Activated CD4-positive, alpha-beta memory T cell treated with anti-CD3 and anti-CD28 coated beads for 36 hours (primary cell): ENCODE measurements at regions not wholly inside any gene's neighbourhood (a gene's known extent, or its start where the extent isn't known, plus 50 kb on each side); places are given as distances from the start of the nearest gene placed in this dataset.
A peak's percentile ranks its signal among the peaks of the same experiment; 100 is the strongest.

Experiments used
- CTCF ChIA-PET: fragments of 350-600 bp; sonication (Branson Sonifier 250); formaldehyde crosslinking; loops from one replicate; lab custom pipeline; 2021; ENCODE audit warnings: antibody characterized with exemption, inconsistent platforms; lab: Charles Lee
- POLR2A ChIA-PET: fragments of 350-600 bp; sonication (Branson Sonifier 250); formaldehyde crosslinking; loops from one replicate; lab custom pipeline; 2021; ENCODE audit warnings: antibody characterized with exemption; lab: Charles Lee
- DNase-seq: peaks from one replicate; pipeline ENCODE4 v3.0.0-alpha.2; 2020
- H3K27ac Mint-ChIP-seq: one replicate; pipeline ENCODE4 v1.8.0; 2021; ENCODE audit warnings: mixed read lengths
- H3K27me3 Mint-ChIP-seq: one replicate; pipeline ENCODE4 v1.8.0; 2021; ENCODE audit warnings: mixed read lengths
- H3K36me3 Mint-ChIP-seq: one replicate; pipeline ENCODE4 v1.8.0; 2021; ENCODE audit warnings: mixed read lengths
- H3K4me1 Mint-ChIP-seq: one replicate; pipeline ENCODE4 v1.8.0; 2021; ENCODE audit warnings: low read depth, mixed read lengths
- H3K4me3 Mint-ChIP-seq: one replicate; pipeline ENCODE4 v1.8.0; 2021; ENCODE audit warnings: mild to moderate bottlenecking, mixed read lengths
- H3K9me3 Mint-ChIP-seq: one replicate; pipeline ENCODE4 v1.8.0; 2021; ENCODE audit warnings: mixed read lengths
- intact Hi-C: fragments of 100-400 bp; cut with micrococcal nuclease; formaldehyde crosslinking; loops from one replicate; pipeline ENCODE4 v1.15.1; 2023

DNA sequence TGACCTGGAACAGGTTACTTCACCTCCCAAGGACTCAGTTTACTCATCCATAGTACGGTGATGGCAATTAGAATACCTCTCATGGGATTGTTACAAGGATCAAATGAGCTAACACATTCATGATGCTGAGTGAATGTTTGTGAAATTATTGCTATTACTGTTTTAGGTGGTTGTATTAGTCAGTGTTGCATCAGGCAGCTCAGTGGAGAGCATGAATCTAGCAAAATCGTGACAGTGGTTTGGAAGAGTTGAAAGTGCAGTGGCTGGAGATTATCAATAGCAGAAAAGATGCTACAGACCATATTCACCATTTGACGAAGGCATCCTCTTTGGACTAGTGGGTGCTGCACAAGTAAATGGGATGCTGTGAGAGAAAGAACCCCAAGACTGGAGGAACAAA, 50.4 kb upstream of the CTNNBL1 start:
- peak; percentile 29 for DNase-seq
- Mint-ChIP-seq H3K4me1 (peaks cover 3% of the 10 kb centered on the region), H3K9me3 (no peaks in the 10 kb centered on the region), H3K4me3 (no peak overlapping the region), H3K27me3 (peaks cover 46% of the 10 kb centered on the region), H3K27ac (no peak overlapping the region), H3K36me3 (no peaks in the 10 kb centered on the region)
- intact Hi-C loops: loop anchor here (1.0 kb wide), 1 partner anchor 44 kb away; no protein-coding TSS in a partner anchor
- ChIA-PET POLR2A (interaction anchor here (0.7 kb wide), 1 partner anchor 44 kb away, joined by 4 read pairs; no protein-coding TSS in a partner anchor), CTCF (no interaction called here)

DNA sequence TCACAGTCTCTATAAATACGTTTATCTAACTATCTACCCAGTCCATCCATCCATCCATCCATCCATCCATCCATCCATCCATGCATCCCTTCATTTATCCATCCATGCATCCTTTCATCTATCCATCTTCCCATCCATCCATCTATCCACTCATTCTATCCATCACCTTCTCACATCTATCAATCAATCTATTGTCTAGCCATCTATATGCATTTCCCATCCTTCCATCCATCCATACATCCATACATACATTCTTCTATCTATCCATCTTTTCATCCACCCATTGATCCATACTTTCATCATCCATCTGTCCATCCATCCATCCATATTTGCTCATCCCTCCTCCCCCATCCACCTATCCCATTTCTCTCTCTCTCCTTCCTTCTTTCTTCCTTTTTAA, 51.6 kb upstream of the CTNNBL1 start:
- POLR2A ChIA-PET: interaction anchor here (1.0 kb wide), 1 partner anchor 45 kb away, joined by 3 read pairs; no protein-coding TSS in a partner anchor
- H3K4me3 Mint-ChIP-seq: no peak overlapping the region
- H3K9me3 Mint-ChIP-seq: no peaks in the 10 kb centered on the region
- peaks cover 42% of the 10 kb centered on the region for H3K27me3 Mint-ChIP-seq
- CTCF ChIA-PET: no interaction called here
- DNase-seq: no peak
- intact Hi-C loops: no loop called here
- H3K36me3 Mint-ChIP-seq: no peaks in the 10 kb centered on the region
- H3K4me1 Mint-ChIP-seq: peaks cover 3% of the 10 kb centered on the region
- H3K27ac Mint-ChIP-seq: no peak overlapping the region

DNA sequence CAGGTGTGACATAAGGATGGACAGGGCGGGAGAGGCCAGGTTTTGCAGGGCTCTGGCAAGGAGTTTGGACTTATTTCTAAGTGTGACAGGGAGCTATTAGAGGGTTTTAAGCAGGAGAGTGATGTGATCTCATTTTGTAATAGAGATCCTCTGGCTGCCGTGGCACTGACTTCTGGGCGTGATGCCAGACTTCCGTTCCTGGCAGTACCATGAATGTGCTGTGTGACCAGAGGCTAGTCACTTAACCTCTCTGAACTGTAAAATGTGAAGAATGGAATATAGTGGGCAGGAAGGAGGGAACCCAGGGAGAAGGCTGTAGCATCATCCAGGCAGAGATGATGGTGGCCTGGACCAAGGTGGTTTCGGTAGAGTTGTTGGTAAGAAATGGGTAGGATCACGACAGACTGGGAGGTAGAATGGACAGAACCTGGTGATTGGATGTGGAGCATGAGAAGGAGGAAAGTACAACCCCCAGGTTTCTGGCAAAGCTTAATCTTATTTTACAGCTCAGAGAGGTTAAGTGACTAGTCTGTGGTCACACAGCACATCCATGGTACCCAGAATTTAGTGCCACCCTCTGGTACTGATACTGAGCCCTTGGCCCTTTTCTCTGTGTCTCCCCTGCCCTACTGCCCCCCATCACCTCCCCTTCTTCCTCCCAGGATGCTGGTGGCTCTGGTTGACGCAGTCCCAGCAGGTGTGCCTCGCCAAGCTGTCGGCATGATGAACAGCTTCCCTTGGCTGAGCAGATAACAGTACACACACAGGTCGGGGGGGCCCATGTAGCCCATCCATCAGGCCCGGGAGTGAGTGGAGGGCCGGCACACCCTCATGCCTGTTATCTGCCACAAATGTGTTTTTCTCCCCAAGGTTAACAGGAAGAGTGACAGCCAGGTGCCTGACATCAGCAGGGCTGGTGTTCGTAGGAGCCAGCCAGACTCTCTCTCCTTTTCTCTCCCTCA, 52.9 kb upstream of the CTNNBL1 start:
- Mint-ChIP-seq H3K27me3 (peaks cover 38% of the 10 kb centered on the region), H3K4me3 (no peak overlapping the region), H3K36me3 (no peaks in the 10 kb centered on the region), H3K27ac (no peak overlapping the region), H3K9me3 (peaks cover under 1% of the 10 kb centered on the region), H3K4me1 (peaks cover 3% of the 10 kb centered on the region)
- POLR2A ChIA-PET: no interaction called here
- intact Hi-C loops: no loop called here
- DNase-seq: no peak
- CTCF ChIA-PET: no interaction called here

DNA sequence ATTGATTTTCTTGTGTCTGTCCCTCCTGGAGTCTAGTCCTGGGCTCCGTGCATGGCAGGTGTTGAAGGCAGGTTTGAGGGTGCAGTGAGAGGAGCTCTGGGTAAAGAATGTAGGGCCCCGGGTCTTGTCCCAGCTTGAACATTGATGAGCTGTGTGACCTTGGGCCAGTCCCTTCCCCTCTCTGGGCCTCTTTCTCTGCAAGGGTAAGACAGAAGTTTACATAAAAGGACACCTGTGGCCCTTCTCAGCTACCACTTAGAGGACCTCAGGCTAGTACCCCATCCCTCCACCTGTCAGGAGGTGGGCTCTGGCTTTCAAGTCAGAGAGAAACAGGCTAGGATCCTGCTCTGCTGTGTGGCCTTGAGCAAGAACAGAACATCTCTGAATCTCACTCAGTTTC, 55.3 kb upstream of the CTNNBL1 start:
- Mint-ChIP-seq H3K9me3 (peaks cover 14% of the 10 kb centered on the region), H3K27me3 (peaks cover 39% of the 10 kb centered on the region), H3K4me3 (no peak overlapping the region), H3K4me1 (peaks cover 2% of the 10 kb centered on the region), H3K36me3 (no peaks in the 10 kb centered on the region), H3K27ac (no peak overlapping the region)
- intact Hi-C loops: no loop called here
- POLR2A ChIA-PET: no interaction called here
- DNase-seq: no peak
- CTCF ChIA-PET: no interaction called here

GRCh38 chr20:37636977-37637376, 56.9 kb upstream of the CTNNBL1 start:
- H3K9me3 Mint-ChIP-seq: peaks cover 14% of the 10 kb centered on the region
- no peaks in the 10 kb centered on the region for H3K4me1 Mint-ChIP-seq
- ChIA-PET POLR2A (no interaction called here), CTCF (interaction anchor here (1.4 kb wide), 1 partner anchor 72 kb away, joined by 3 read pairs; no protein-coding TSS in a partner anchor)
- no peak overlapping the region for H3K27ac Mint-ChIP-seq
- H3K27me3 Mint-ChIP-seq: peaks cover 40% of the 10 kb centered on the region
- H3K36me3 Mint-ChIP-seq: no peaks in the 10 kb centered on the region
- intact Hi-C loops: no loop called here
- no peak for DNase-seq
- no peak overlapping the region for H3K4me3 Mint-ChIP-seq

DNA sequence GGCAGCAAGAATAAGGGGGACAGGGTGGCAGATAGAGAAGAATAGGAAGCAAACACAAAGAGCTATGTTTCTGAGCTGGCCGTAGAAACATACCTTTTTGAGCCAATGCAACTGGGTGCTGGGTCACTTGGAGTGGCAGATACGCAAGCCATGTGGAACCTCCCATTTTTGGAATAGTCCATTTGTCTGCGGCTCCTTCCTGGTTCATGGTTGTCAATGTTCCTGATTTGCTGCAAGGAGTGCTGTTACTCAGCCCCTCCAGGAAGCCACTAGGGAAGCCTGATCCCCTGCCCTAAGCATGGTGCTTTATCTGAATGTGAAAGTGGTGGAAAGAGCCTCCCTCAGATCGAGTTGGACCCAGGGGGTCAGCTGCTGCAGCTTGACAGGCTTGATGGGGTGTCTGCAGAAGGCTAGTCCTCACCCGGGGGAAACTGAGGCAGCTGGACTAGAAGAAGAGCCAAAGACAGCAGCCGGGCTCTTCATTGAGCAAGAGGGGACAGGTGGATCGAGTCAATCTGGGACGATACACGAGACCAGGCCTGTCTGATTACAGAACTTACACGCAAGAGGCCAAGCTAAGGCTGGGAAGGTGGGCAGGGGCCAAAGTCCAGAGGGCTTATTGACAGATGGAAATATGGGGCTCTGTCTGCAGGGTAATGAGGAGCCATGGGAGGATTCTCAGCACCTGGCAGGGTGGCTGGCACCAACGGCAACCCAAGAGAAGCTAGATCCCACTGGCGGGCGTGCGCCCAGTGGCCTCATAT, 57.4 kb upstream of the CTNNBL1 start:
- Mint-ChIP-seq H3K9me3 (peaks cover 14% of the 10 kb centered on the region), H3K27ac (no peak overlapping the region), H3K4me3 (no peak overlapping the region), H3K27me3 (peaks cover 37% of the 10 kb centered on the region), H3K36me3 (no peaks in the 10 kb centered on the region), H3K4me1 (no peaks in the 10 kb centered on the region)
- intact Hi-C loops: no loop called here
- DNase-seq: no peak
- ChIA-PET CTCF (no interaction called here), POLR2A (no interaction called here)

GRCh38 chr20:37630993-37631392, 62.8 kb upstream of the CTNNBL1 start:
- peaks cover 14% of the 10 kb centered on the region for H3K9me3 Mint-ChIP-seq
- ChIA-PET POLR2A (no interaction called here), CTCF (interaction anchor here (0.8 kb wide), 1 partner anchor 15 kb away, joined by 3 read pairs; no protein-coding TSS in a partner anchor)
- H3K27me3 Mint-ChIP-seq: peaks cover 48% of the 10 kb centered on the region
- no peaks in the 10 kb centered on the region for H3K4me1 Mint-ChIP-seq
- no peak for DNase-seq
- intact Hi-C loops: no loop called here
- H3K27ac Mint-ChIP-seq: no peak overlapping the region
- H3K36me3 Mint-ChIP-seq: no peaks in the 10 kb centered on the region
- H3K4me3 Mint-ChIP-seq: no peak overlapping the region

DNA sequence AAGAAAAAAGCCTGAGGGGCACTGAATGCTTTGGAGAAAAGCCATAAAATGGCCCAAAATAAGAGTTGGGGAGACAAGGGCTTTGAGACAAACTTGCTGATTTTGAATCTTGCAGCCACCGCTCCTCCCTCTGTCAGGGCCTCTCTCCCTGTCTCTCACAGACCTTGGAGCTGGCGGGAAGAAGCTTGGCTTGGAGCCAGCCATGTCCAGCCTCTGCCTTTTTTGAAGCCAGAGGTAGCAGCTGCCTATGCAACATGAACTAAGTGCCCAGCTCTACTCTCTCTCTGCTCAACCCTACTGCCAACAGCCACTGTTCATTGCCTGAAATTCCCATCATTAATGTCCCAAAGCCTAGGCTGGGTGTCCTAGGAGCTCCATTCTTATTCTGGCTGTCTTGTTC, 63.7 kb upstream of the CTNNBL1 start:
- intact Hi-C loops: no loop called here
- CTCF ChIA-PET: interaction anchor here (0.8 kb wide), 1 partner anchor 14 kb away, joined by 3 read pairs; no protein-coding TSS in a partner anchor
- Mint-ChIP-seq H3K36me3 (no peaks in the 10 kb centered on the region), H3K27me3 (peaks cover 52% of the 10 kb centered on the region), H3K4me1 (no peaks in the 10 kb centered on the region), H3K4me3 (no peak overlapping the region), H3K27ac (no peak overlapping the region), H3K9me3 (peaks cover 7% of the 10 kb centered on the region)
- POLR2A ChIA-PET: no interaction called here
- DNase-seq: no peak

GRCh38 chr20:37627767-37628130, 66.1 kb upstream of the CTNNBL1 start:
- no peak overlapping the region for H3K27ac Mint-ChIP-seq
- intact Hi-C loops: no loop called here
- H3K9me3 Mint-ChIP-seq: no peaks in the 10 kb centered on the region
- peaks cover 61% of the 10 kb centered on the region for H3K27me3 Mint-ChIP-seq
- no peak overlapping the region for H3K4me3 Mint-ChIP-seq
- POLR2A ChIA-PET: no interaction called here
- H3K36me3 Mint-ChIP-seq: no peaks in the 10 kb centered on the region
- no peak for DNase-seq
- CTCF ChIA-PET: no interaction called here
- H3K4me1 Mint-ChIP-seq: no peaks in the 10 kb centered on the region

- Mint-ChIP-seq H3K9me3 (no peaks in the 10 kb centered on the region), H3K4me1 (no peaks in the 10 kb centered on the region), H3K4me3 (no peak overlapping the region), H3K27ac (no peak overlapping the region), H3K36me3 (no peaks in the 10 kb centered on the region), H3K27me3 (peaks cover 57% of the 10 kb centered on the region)
- POLR2A ChIA-PET: no interaction called here
- intact Hi-C loops: no loop called here
- peak; percentile 59 for DNase-seq
- CTCF ChIA-PET: interaction anchor here (1.1 kb wide), 1 partner anchor 11 kb away, joined by 3 read pairs; no protein-coding TSS in a partner anchor
Observed at GRCh38 chr20:37627060-37627766, 66.6 kb upstream of the CTNNBL1 start.

DNA sequence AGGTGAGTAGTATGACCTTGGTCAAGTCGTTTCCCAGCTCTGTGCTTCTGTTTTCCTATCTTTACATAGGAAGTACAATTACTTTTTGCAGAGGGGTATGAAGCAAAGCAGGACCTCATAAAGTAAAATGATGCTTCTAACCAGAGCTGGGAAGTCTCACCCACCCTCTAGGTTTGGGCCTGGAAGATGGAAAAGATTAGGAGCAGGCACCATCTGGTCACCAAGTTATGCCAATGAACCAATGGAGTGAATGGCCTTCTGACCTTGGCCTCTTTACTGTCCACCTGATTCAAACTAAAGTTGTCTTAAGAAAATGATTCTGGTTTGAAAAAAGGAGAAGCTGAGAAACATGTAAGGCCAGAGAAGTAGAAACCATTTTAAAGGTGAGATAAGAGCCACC, 68.9 kb upstream of the CTNNBL1 start:
- Mint-ChIP-seq H3K9me3 (no peaks in the 10 kb centered on the region), H3K4me3 (no peak overlapping the region), H3K4me1 (no peaks in the 10 kb centered on the region), H3K36me3 (no peaks in the 10 kb centered on the region), H3K27ac (no peak overlapping the region), H3K27me3 (peaks cover 61% of the 10 kb centered on the region)
- DNase-seq: no peak
- ChIA-PET POLR2A (no interaction called here), CTCF (no interaction called here)
- intact Hi-C loops: no loop called here

DNA sequence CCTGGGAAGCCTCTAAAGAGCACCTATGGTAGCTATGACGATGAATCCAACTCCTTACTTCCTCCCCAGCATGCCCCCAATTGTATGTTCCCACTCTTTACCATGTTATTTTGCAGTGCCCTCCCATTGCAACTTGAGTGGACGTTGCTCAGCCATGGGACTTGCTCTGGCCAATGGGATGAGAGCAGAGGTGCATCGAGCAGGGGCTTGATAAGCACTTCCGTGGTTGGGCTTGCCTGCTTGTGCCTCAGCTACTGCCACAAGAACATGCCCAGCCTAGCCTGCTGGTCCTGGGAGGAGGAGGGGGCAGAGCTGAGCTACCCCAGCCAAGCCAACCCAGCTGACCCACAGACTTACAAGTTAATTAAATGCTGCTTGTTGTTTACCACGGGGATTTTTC, 71.1 kb upstream of the CTNNBL1 start:
- POLR2A ChIA-PET: no interaction called here
- Mint-ChIP-seq H3K36me3 (no peaks in the 10 kb centered on the region), H3K9me3 (no peaks in the 10 kb centered on the region), H3K27me3 (peaks cover 53% of the 10 kb centered on the region), H3K4me1 (no peaks in the 10 kb centered on the region), H3K4me3 (no peak overlapping the region), H3K27ac (no peak overlapping the region)
- CTCF ChIA-PET: no interaction called here
- intact Hi-C loops: no loop called here
- no peak for DNase-seq
